ENCODE measurements at regions not wholly inside any gene's neighbourhood (a gene's known extent, or its start where the extent isn't known, plus 50 kb on each side); places are given as distances from the start of the nearest gene placed in this dataset.

DNA sequence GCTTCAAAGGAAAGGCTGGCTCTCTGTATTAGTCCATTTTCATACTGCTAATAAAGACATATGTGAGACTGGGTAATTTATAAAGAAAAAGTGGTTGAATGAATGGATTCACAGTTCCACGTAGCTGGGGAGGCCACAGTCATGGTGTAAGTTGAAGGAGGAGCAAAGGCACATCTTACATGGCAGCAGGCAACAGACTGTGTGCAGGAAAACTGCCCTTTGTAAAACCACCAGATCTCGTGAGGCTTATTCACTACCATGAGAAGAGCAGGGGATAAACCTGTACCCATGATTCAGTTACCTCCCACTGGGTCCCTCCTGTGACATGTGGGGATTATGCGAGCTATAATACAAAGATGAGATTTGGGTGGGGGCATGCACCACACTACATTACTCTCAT is 1486.6 kb downstream of the PCDH7 start:
- H3K27ac Mint-ChIP-seq (ENCODE audit: unreplicated experiment), result no peak overlapping the region
- H3K27me3 Mint-ChIP-seq (ENCODE audit: unreplicated experiment), result no peaks in the 10 kb centered on the region
- H3K4me1 Mint-ChIP-seq (ENCODE audit: low read depth, unreplicated experiment), result no peaks in the 10 kb centered on the region
- no peak overlapping the region for H3K4me3 Mint-ChIP-seq (ENCODE audit: low read depth, unreplicated experiment)
- TF ChIP-seq, protein P1, sequence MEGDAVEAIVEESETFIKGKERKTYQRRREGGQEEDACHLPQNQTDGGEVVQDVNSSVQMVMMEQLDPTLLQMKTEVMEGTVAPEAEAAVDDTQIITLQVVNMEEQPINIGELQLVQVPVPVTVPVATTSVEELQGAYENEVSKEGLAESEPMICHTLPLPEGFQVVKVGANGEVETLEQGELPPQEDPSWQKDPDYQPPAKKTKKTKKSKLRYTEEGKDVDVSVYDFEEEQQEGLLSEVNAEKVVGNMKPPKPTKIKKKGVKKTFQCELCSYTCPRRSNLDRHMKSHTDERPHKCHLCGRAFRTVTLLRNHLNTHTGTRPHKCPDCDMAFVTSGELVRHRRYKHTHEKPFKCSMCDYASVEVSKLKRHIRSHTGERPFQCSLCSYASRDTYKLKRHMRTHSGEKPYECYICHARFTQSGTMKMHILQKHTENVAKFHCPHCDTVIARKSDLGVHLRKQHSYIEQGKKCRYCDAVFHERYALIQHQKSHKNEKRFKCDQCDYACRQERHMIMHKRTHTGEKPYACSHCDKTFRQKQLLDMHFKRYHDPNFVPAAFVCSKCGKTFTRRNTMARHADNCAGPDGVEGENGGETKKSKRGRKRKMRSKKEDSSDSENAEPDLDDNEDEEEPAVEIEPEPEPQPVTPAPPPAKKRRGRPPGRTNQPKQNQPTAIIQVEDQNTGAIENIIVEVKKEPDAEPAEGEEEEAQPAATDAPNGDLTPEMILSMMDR (IDR thresholded peaks at IDR 0.05; ENCODE audit: unreplicated experiment), result no peak
- BruUV-seq (replicated peaks), result no TSS peak
- DNase-seq, result no peak
- intact Hi-C loops (cut with micrococcal nuclease; ENCODE audit: unreplicated experiment), result no loop called here
- H3K9me3 Mint-ChIP-seq (ENCODE audit: low read depth, unreplicated experiment), result peaks cover 5% of the 10 kb centered on the region
- no peaks in the 10 kb centered on the region for H3K36me3 Mint-ChIP-seq (ENCODE audit: insufficient read depth, unreplicated experiment)
- CTCF ChIA-PET, result no interaction called here

DNA sequence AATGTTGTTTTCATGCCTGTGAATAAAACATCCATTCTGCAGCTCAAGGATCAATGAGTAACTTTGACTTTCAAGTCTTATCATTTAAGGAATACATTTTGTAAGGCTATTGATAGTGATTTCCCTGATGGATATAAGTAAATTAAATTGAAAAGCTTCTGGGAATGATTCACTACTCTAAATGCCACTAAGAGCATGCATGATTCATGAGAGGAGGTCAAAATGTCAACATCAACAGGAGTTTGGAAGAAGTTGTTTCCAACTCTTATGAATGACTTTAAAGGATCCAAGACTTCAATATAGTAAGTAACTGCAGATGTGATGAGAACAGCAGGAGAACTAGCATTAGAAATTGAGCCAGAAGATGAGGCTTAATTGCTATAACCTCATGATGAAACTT is 1487.3 kb downstream of the PCDH7 start:
- Mint-ChIP-seq H3K27ac (ENCODE audit: unreplicated experiment) (no peak overlapping the region), H3K9me3 (ENCODE audit: low read depth, unreplicated experiment) (peaks cover 5% of the 10 kb centered on the region), H3K36me3 (ENCODE audit: insufficient read depth, unreplicated experiment) (no peaks in the 10 kb centered on the region), H3K4me3 (ENCODE audit: low read depth, unreplicated experiment) (no peak overlapping the region), H3K27me3 (ENCODE audit: unreplicated experiment) (no peaks in the 10 kb centered on the region), H3K4me1 (ENCODE audit: low read depth, unreplicated experiment) (no peaks in the 10 kb centered on the region)
- CTCF ChIA-PET, result no interaction called here
- DNase-seq, result no peak
- TF ChIP-seq, protein P1 (IDR thresholded peaks at IDR 0.05; ENCODE audit: unreplicated experiment), result no peak
- no TSS peak for BruUV-seq (replicated peaks)
- intact Hi-C loops (cut with micrococcal nuclease; ENCODE audit: unreplicated experiment), result no loop called here

DNA sequence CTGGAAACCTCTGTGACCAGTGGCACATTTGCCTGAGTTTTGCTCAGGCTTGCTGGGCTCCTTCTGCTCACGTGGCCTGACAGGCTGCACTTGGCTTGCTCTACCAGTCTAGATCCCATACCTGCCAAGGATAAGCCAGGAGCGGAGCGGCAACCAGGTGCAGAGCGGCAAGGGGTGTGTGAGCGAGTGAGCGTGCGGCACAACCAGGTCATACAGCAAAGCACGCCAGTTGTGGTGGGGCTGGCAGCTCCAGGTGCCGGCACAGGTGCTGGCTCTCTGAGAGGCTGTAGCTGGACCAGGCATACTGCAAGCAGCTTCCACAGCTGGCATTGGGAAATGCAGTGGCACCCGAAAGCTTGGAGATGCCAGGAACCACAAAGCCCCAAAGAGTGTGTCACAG is 1495.1 kb downstream of the PCDH7 start:
- DNase-seq, result no peak
- BruUV-seq (replicated peaks), result no TSS peak
- no peaks in the 10 kb centered on the region for H3K4me1 Mint-ChIP-seq (ENCODE audit: low read depth, unreplicated experiment)
- intact Hi-C loops (cut with micrococcal nuclease; ENCODE audit: unreplicated experiment), result no loop called here
- CTCF ChIA-PET, result interaction anchor here (0.5 kb wide), 1 partner anchor 292 kb away, joined by 3 read pairs; no protein-coding TSS in a partner anchor
- no peak overlapping the region for H3K27ac Mint-ChIP-seq (ENCODE audit: unreplicated experiment)
- H3K4me3 Mint-ChIP-seq (ENCODE audit: low read depth, unreplicated experiment), result no peak overlapping the region
- no peaks in the 10 kb centered on the region for H3K27me3 Mint-ChIP-seq (ENCODE audit: unreplicated experiment)
- no peaks in the 10 kb centered on the region for H3K36me3 Mint-ChIP-seq (ENCODE audit: insufficient read depth, unreplicated experiment)
- TF ChIP-seq, protein P1 (IDR thresholded peaks at IDR 0.05; ENCODE audit: unreplicated experiment), result no peak
- H3K9me3 Mint-ChIP-seq (ENCODE audit: low read depth, unreplicated experiment), result peaks cover 5% of the 10 kb centered on the region

DNA sequence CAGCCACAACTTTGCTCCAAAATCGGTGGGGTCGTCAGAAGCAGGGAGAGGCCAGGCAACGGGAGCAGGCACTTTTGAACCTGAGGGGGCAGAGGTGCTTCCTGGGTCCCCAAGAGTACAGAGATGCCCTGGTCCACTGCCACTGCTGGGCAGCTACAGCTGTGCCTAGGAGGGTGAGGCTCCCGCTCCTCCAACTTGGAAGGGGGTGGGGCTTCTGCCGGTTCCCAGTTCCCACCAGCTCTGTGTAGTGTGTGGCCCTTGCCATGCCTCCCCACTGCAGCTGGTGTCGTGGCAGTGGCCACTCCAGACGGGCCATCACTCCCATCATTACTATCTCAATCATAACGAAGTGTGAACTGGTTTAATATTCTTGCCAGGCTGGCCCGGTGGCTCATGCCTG is 1496.3 kb downstream of the PCDH7 start:
- no peak overlapping the region for H3K4me3 Mint-ChIP-seq (ENCODE audit: low read depth, unreplicated experiment)
- H3K27ac Mint-ChIP-seq (ENCODE audit: unreplicated experiment), result no peak overlapping the region
- CTCF ChIA-PET, result no interaction called here
- no peaks in the 10 kb centered on the region for H3K4me1 Mint-ChIP-seq (ENCODE audit: low read depth, unreplicated experiment)
- TF ChIP-seq, protein P1 (IDR thresholded peaks at IDR 0.05; ENCODE audit: unreplicated experiment), result no peak
- H3K36me3 Mint-ChIP-seq (ENCODE audit: insufficient read depth, unreplicated experiment), result no peaks in the 10 kb centered on the region
- no peaks in the 10 kb centered on the region for H3K27me3 Mint-ChIP-seq (ENCODE audit: unreplicated experiment)
- intact Hi-C loops (cut with micrococcal nuclease; ENCODE audit: unreplicated experiment), result no loop called here
- no TSS peak for BruUV-seq (replicated peaks)
- no peak for DNase-seq
- no peaks in the 10 kb centered on the region for H3K9me3 Mint-ChIP-seq (ENCODE audit: low read depth, unreplicated experiment)

Measured in Calu3 (cell line).